ENCODE measurements at regions not wholly inside any gene's neighbourhood (a gene's known extent, or its start where the extent isn't known, plus 50 kb on each side); places are given as distances from the start of the nearest gene placed in this dataset.
"Not testable (repeated sequence)": the region's sequence is repeated elsewhere in the genome, so short reads cannot be mapped to it uniquely, and the experiment has no call there.

DNA sequence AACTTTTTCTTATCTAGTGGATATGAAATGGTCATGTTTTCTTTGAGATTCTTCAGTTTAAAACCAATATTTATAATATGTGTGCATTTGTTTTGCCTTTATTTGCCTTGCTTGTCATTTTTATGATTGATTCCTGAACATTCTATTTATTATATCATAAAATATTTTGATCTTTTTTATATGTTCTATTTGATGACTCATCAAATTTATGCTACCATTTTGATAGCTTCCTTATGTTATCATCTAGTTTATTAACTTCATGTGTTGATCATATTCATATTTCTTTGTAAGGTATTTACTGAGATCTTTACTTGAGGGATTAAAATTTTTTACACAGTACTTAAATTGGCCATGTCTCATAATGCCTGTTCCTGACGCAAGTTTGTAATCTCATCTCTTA is 1650.0 kb downstream of the AMY1C start:
- DNase-seq (ENCODE audit: low spot score) = no peak

- DNase-seq (ENCODE audit: low spot score) = no peak
These were observed 1640.2 kb upstream of the PRMT6 start for GRCh38 chr1:105416261-105416660.

DNA sequence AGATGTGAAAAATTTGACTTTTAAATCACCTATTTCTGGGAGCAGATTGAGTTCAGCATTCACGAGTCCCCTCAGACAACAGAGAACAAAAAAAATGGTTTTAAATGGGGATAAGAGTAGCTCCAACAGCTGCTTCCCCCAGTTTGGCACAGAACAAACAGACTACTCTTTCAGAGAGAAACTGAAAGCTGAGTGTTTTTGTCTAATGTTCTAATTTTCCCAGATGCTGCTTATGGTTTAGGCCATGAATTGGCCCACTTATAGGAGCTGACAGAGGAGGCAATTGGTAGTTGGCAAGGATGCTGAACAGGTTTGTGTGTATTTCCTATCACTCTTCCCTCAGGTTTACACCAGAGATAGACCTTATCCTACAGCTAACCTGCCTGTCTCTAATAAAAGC is 1637.4 kb upstream of the PRMT6 start:
- no peak for DNase-seq (ENCODE audit: low spot score)

DNA sequence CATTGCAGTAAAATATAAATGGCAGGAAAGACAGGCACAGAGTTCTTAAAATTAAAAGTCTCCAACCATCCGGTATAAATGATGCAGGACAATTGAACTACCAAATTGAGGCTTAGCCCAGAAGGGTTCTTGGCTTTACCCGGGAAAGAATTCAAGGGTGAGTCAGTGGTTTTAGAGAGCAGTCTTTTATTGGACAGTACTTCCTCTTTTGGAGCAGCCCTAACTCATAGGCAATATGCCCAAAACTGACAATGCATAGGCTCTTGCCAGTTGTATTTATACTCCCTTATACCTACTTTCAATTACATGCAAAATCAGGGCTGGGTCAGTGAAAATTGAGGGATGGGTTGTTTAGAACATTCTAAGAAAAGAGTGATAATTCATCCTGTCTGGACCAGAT is 1628.9 kb upstream of the PRMT6 start:
- no peak for DNase-seq (ENCODE audit: low spot score)

DNA sequence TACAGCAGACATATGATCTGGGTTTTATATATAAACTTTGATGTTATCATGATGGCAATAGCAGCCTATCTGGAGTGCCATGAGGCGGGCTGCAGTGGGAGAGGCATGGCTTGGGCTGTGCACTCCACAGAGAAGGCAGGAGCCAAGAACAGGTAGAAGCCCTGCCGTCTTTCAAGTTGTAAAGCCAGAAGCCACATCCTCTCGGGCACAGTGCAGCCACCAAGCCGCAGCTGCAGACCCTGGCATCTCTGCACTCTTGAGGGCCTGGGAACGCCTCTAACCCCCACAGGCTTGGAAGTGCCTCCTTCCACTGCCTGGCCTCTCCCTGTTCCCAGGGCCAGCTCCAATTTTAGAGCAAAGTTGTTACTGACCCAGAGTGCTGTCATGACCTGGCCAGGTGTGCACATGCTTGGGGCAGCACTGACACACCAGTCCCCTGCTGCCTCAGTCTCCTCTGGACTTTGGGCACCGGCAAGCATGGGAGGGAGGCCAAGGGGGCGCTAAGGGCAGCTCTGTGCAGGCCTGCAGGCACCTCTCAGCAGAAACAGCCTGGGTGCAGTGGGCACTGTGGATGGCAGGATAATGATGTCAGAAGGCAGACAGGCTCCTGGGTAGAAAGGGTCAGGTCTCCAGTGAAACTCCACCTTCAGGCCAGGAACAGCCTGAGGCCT is 1619.8 kb upstream of the PRMT6 start:
- no peak for DNase-seq (ENCODE audit: low spot score)

DNA sequence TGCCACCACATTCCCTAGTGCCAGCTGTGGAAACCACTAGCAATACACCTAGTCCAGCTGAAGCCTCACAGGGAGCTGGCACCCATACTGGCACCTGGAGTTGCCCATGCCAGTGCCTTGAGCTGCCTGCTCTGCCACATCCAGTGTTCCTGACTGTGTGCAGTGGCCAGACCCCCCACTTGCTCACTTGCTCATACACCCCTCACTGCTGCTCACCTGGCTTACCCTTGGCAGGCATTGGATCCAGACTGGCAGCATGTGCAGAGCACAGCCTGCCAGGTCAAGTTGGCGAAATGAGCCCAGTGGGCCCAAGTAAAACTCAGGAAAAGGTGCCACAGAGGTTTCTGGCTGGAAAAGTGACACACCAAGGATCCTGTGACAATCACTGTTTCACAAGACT is 1618.6 kb upstream of the PRMT6 start:
- DNase-seq (ENCODE audit: low spot score) = no peak

GRCh38 chr1:105442901-105443300 is 1613.6 kb upstream of the PRMT6 start:
- no peak for DNase-seq (ENCODE audit: low spot score)

DNA sequence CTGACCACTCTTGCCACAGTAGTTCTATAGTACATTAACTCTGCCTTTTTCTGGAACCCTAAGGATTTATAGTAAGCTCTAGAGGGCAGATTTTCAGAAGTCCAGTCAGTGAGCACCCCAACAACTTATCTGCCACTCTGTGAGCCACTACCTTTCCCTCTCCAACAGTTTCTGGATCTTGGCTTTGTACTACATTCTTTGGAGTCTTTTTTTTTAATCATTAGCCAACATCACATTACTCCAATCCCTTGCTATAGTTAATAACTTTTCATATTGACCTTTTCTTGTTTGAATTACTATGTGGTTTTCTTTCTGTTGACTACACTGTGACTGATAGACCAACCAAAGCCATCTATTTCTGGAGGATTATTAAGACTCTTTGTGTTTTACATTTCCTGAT is 1596.7 kb upstream of the PRMT6 start:
- no peak for DNase-seq (ENCODE audit: low spot score)

DNA sequence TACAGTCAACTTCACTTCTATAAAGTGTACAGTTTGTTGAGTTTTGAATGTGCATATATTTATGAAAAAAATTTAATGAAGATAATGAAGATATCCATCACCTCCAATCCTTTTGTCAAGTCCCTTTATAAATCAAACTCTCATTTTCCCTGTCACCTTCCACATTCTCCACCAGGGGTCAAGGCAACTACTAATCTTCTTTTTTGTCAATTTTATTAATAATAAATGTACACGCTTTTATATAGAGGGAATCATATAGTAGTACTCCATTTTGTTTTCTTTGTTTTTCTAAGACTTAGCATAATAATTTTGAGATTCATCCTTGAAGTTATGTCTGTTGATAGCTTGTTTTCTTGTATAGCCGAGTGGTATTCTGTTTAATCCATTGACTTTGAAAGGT is 1594.2 kb upstream of the PRMT6 start:
- no peak for DNase-seq (ENCODE audit: low spot score)

DNA sequence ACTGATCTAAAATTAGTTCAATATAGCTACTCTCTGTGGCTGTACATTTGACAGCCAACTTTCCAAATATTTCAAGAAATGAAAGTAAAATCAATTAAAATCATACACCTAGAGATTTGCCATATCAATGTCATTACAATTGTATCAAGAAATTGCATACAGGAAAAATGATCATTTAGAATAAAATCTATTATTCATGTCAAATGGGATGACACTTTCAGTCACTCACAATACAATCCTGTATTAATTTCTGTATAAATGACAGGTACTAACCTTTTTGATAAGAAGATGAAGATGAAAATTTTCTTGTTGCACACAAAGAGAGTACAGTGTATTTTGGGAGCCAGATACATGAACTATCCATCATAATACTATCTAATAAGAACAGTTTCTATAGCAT is 1588.9 kb upstream of the PRMT6 start:
- no peak for DNase-seq (ENCODE audit: low spot score)

GRCh38 chr1:105470541-105470940 is 1585.9 kb upstream of the PRMT6 start:
- not testable (repeated sequence) for DNase-seq (ENCODE audit: low spot score)

- DNase-seq (ENCODE audit: low spot score) = no peak
These were observed 1573.0 kb upstream of the PRMT6 start for GRCh38 chr1:105483436-105483835.

DNA sequence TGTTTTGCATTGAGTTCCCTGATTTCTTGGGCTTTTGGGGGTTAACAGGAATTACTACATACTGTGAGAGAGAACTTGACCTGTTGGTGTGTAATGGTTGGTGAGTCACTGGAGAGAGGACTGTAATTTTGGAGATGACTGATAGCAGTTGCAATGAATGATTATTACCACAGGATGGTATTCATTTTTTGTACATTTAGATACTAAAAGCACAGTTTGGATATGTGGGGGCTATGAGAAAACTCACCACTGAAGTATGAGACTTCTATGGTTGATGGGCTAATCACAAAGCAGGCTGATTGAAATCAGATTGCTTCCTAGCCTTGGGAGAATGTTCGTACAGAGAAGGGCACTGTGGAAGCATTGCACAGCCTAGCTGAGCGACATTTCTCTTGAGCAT is 1571.3 kb upstream of the PRMT6 start:
- no peak for DNase-seq (ENCODE audit: low spot score)

DNA sequence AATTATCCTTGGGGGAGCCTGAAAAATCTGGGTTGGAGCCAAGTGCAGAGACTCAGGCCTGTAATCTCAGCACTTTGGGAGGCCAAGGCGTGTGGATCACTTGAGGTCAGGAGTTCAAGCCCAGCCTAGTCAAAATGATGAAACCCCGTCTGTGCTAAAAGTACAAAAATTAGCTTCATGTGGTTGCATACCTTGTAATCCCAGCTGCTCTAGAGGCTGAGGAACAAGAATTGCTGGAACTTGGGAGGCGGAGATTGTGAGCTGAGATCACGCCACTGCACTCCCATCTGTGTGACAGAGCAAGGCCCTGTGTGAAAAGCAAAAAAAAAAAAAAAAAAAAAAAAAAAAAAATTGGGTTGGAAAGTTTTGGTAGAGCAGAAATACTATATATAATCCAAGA is 1563.6 kb upstream of the PRMT6 start:
- no peak for DNase-seq (ENCODE audit: low spot score)

DNA sequence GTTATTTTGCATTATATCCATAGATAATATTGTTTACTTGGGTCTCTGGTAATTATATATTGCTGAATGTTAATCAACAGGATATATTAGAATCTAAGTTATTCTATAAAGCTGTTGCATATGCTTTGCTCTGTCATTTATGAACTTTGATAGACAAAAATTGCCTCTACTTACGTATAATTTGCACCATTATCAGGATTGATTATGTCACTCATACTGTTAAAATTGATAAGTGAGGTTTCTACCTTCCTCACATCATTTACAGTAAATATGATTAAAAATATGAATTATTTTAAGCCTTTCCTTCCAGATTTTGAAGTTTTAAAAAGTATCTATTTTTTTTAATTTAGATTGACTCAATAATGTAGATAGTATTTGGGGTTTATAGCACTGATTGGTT is 1540.4 kb upstream of the PRMT6 start:
- no peak for DNase-seq (ENCODE audit: low spot score)

GRCh38 chr1:105533996-105534395 is 1522.5 kb upstream of the PRMT6 start:
- no peak for DNase-seq (ENCODE audit: low spot score)

- no peak for DNase-seq (ENCODE audit: low spot score)
These were observed 1512.0 kb upstream of the PRMT6 start for GRCh38 chr1:105544475-105544874.

DNA sequence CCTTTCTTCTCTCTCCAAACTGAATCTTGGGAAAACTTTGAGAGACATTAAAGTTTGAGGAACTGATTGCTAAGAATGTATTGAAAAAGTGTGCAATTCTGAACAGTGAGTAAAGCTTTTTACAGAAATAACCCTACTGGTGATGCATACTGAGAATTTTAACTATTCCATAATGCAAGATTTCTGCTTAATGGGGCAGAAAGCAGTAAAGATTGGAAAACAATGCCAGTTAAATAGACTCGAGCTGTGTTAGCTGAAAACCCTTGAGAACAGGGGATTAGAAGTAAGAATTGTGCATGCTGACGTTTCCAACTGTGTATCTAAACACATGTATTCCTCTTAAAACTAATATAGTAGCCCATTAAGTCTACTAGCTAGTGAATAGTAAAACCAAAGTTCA is 1500.2 kb upstream of the PRMT6 start:
- DNase-seq (ENCODE audit: low spot score) = no peak

GRCh38 chr1:105558023-105558422 is 1498.5 kb upstream of the PRMT6 start:
- no peak for DNase-seq (ENCODE audit: low spot score)

DNA sequence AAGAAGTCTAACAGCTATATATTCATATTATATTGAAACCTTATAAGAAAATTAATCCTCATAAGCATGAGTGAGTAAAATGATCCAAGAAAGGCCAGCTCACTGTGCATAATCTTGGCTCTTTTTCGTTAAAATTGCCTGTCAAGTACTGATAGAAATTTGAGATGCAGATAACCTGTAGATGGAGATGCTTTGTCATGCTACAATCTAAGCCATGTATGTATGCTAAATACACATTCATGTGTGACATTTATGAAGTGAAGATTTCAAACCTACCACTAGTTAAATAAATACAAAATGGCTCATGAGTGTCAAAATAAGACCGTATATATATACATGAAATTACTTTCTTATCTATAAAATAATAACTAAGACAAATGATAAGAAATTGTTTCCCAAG is 1491.5 kb upstream of the PRMT6 start:
- no peak for DNase-seq (ENCODE audit: low spot score)

DNA sequence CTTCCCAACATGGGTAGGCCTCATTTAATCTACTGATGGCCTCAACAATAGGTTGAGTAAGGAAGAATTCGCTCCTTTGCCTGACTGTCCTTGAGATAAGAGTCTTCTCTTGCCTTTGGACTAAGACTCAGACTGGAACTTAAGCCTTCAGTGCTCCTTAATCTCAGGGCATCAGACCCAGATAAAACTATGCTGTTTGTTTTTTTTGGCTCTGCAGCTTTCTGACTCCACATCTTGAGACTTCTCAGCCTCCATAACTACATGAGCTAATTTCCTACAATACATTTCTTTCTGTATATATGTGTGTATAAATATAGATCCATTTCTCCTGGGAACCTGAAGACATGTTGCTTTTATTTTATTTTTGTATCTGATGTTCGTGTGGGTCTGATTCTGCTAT is 1470.7 kb upstream of the PRMT6 start:
- no peak for DNase-seq (ENCODE audit: low spot score)

- no peak for DNase-seq (ENCODE audit: low spot score)
These were observed 1464.8 kb upstream of the PRMT6 start for GRCh38 chr1:105591681-105592080.

GRCh38 chr1:105608713-105609112 is 1447.8 kb upstream of the PRMT6 start:
- no peak for DNase-seq (ENCODE audit: low spot score)

DNA sequence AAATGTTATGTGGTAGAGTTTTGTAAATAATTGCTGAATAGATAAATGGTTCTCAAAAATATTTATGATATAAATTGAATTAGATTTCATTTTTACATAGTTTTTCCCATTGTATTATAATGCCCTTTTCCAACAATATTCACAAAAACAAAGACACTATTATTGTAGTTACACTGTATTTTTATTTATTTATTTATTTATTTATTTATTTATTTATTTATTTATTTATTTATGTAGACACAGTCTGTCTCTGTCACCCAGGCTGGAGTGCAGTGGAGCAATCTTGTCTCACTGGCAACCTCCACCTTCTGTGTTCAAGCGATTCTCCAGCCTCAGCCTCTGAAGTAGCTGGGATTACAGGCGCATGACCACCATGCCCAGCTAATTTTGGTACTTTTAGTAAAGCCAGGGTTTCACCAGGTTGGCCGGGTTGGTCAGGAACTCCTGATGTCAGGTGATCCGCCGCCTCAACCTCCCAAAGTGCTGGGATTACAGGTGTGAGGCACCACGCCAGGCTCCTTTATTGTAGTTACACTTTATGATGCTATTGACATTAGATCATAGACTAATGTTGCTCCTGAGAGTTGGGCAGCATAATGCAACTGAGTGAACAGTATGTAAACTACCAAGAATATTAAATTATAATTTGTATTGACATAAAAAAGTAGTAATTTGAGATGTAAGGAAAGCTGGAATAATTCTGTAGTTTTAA is 1430.0 kb upstream of the PRMT6 start:
- DNase-seq (ENCODE audit: low spot score) = no peak
